ENCODE measurements at regions not wholly inside any gene's neighbourhood (a gene's known extent, or its start where the extent isn't known, plus 50 kb on each side); places are given as distances from the start of the nearest gene placed in this dataset.

GRCh38 chr5:136886608-136887007 is 521.3 kb upstream of the TRPC7 start (continued):
- TF ChIP-seq, protein P1, sequence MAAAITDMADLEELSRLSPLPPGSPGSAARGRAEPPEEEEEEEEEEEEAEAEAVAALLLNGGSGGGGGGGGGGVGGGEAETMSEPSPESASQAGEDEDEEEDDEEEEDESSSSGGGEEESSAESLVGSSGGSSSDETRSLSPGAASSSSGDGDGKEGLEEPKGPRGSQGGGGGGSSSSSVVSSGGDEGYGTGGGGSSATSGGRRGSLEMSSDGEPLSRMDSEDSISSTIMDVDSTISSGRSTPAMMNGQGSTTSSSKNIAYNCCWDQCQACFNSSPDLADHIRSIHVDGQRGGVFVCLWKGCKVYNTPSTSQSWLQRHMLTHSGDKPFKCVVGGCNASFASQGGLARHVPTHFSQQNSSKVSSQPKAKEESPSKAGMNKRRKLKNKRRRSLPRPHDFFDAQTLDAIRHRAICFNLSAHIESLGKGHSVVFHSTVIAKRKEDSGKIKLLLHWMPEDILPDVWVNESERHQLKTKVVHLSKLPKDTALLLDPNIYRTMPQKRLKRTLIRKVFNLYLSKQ (tag by site-specific recombination; IDR thresholded peaks at IDR 0.05; ENCODE audit: borderline replicate concordance) = no peak

GRCh38 chr5:136864960-136865359 is 499.6 kb upstream of the TRPC7 start:
- CTCF ChIA-PET = no interaction called here
- Histone ChIP-seq H3K27ac (ENCODE audit: extremely low read depth, low read depth, low read length) (no peak overlapping the region), H3K36me3 (ENCODE audit: control insufficient read depth in 2 of 2, insufficient read depth in 1 of 2, low read length in 2 of 2) (no peaks in the 10 kb centered on the region), H3K4me3 (ENCODE audit: low read depth, low read length) (no peak overlapping the region), H3K9me3 (ENCODE audit: control insufficient read depth, insufficient read depth, low read depth, low read length) (no peaks in the 10 kb centered on the region), H3K4me1 (ENCODE audit: control insufficient read depth, insufficient read depth, low read length) (no peaks in the 10 kb centered on the region)
- TF ChIP-seq ZNF624 (tag by site-specific recombination; IDR thresholded peaks at IDR 0.05) = no peak
- TF ChIP-seq ZBTB20 (tag by site-specific recombination; IDR thresholded peaks at IDR 0.05) = no peak
- no peak for TF ChIP-seq ZNF138 (tag by site-specific recombination; IDR thresholded peaks at IDR 0.05; ENCODE audit: borderline replicate concordance)
- no peak for TF ChIP-seq ZSCAN23 (tag by site-specific recombination; IDR thresholded peaks at IDR 0.05)
- no peak for TF ChIP-seq ZNF133 (tag by site-specific recombination; IDR thresholded peaks at IDR 0.05)
- no peak for TF ChIP-seq ZNF549 (tag by site-specific recombination; IDR thresholded peaks at IDR 0.05)
- TF ChIP-seq, protein P2, sequence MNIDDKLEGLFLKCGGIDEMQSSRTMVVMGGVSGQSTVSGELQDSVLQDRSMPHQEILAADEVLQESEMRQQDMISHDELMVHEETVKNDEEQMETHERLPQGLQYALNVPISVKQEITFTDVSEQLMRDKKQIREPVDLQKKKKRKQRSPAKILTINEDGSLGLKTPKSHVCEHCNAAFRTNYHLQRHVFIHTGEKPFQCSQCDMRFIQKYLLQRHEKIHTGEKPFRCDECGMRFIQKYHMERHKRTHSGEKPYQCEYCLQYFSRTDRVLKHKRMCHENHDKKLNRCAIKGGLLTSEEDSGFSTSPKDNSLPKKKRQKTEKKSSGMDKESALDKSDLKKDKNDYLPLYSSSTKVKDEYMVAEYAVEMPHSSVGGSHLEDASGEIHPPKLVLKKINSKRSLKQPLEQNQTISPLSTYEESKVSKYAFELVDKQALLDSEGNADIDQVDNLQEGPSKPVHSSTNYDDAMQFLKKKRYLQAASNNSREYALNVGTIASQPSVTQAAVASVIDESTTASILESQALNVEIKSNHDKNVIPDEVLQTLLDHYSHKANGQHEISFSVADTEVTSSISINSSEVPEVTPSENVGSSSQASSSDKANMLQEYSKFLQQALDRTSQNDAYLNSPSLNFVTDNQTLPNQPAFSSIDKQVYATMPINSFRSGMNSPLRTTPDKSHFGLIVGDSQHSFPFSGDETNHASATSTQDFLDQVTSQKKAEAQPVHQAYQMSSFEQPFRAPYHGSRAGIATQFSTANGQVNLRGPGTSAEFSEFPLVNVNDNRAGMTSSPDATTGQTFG (tag by site-specific recombination; IDR thresholded peaks at IDR 0.05; ENCODE audit: borderline replicate concordance) = no peak
- TF ChIP-seq YY1 (tag by site-specific recombination; IDR thresholded peaks at IDR 0.05) = no peak
- no peak for TF ChIP-seq ZNF555 (tag by site-specific recombination; conservative IDR thresholded peaks at IDR 0.05)
- no peak for TF ChIP-seq SCRT2 (tag by site-specific recombination; IDR thresholded peaks at IDR 0.05)
- no peak for TF ChIP-seq ZNF580 (tag by site-specific recombination; IDR thresholded peaks at IDR 0.05)
- TF ChIP-seq, protein P3, sequence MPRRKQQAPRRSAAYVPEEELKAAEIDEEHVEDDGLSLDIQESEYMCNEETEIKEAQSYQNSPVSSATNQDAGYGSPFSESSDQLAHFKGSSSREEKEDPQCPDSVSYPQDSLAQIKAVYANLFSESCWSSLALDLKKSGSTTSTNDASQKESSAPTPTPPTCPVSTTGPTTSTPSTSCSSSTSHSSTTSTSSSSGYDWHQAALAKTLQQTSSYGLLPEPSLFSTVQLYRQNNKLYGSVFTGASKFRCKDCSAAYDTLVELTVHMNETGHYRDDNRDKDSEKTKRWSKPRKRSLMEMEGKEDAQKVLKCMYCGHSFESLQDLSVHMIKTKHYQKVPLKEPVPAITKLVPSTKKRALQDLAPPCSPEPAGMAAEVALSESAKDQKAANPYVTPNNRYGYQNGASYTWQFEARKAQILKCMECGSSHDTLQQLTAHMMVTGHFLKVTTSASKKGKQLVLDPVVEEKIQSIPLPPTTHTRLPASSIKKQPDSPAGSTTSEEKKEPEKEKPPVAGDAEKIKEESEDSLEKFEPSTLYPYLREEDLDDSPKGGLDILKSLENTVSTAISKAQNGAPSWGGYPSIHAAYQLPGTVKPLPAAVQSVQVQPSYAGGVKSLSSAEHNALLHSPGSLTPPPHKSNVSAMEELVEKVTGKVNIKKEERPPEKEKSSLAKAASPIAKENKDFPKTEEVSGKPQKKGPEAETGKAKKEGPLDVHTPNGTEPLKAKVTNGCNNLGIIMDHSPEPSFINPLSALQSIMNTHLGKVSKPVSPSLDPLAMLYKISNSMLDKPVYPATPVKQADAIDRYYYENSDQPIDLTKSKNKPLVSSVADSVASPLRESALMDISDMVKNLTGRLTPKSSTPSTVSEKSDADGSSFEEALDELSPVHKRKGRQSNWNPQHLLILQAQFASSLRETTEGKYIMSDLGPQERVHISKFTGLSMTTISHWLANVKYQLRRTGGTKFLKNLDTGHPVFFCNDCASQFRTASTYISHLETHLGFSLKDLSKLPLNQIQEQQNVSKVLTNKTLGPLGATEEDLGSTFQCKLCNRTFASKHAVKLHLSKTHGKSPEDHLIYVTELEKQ (tag by site-specific recombination; IDR thresholded peaks at IDR 0.05; ENCODE audit: borderline replicate concordance) = no peak
- TF ChIP-seq ZNF354C (tag by site-specific recombination; IDR thresholded peaks at IDR 0.05; ENCODE audit: borderline replicate concordance, low read depth) = no peak
- TF ChIP-seq, protein P4, sequence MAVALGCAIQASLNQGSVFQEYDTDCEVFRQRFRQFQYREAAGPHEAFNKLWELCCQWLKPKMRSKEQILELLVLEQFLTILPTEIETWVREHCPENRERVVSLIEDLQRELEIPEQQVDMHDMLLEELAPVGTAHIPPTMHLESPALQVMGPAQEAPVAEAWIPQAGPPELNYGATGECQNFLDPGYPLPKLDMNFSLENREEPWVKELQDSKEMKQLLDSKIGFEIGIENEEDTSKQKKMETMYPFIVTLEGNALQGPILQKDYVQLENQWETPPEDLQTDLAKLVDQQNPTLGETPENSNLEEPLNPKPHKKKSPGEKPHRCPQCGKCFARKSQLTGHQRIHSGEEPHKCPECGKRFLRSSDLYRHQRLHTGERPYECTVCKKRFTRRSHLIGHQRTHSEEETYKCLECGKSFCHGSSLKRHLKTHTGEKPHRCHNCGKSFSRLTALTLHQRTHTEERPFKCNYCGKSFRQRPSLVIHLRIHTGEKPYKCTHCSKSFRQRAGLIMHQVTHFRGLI (tag by site-specific recombination; IDR thresholded peaks at IDR 0.05) = no peak
- POLR2A ChIA-PET = no interaction called here

Measured in HEK293 (cell line).